B cell (primary cell): ENCODE measurements at regions not wholly inside any gene's neighbourhood (a gene's known extent, or its start where the extent isn't known, plus 50 kb on each side); places are given as distances from the start of the nearest gene placed in this dataset.

Experiments
- CTCF ChIP-seq: fragments of 200-600 bp; IDR thresholded peaks from one replicate; pipeline ENCODE4 v1.8.0; 2022; ENCODE audit warnings: antibody characterized with exemption, mild to moderate bottlenecking
- EZH2 ChIP-seq: IDR thresholded peaks from 2 replicates; pipeline ENCODE4 v1.6.1; 2012; ENCODE audit warnings: borderline replicate concordance, low read depth, mild to moderate bottlenecking, moderate library complexity, low read length; ENCODE audit not compliant: insufficient read depth, poor library complexity, severe bottlenecking

DNA sequence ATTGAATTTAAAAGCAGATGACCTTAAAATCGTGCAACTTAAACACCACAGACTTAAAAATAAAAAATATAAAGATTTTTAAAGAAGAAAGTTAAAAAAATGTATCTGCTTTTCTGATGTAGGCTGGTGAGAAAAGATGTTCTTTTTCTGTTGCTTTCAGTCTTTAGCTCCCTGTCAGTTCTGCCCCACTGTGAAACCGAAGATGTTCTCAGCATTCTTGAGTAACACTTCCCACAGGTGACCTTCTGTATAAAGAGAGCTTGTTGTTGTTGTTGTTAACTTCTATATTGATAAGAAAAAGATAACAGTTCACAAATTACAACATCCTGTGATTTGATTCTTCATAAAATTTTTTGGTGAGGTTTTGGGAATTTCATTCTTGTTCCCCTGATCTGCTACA is 377.9 kb upstream of the RGS6 start:
- TF ChIP-seq CTCF (no peak), EZH2 (no peak)
